Uterus (tissue), 3 donors: ENCODE measurements at regions not wholly inside any gene's neighbourhood (a gene's known extent, or its start where the extent isn't known, plus 50 kb on each side); places are given as distances from the start of the nearest gene placed in this dataset.

Experiments
- DNase-seq, 2 donors: peaks; one replicate each; pipeline ENCODE4 v3.0.0-alpha.2; 2019 to 2020
- H3K27ac ChIP-seq, 2 donors: fragments of 200-600 bp; sonication (generic); 1 replicate in 1 of 2; 2 replicates in 1 of 2; pipeline ENCODE4 v1.5.1; 2016 to 2018
- H3K27me3 ChIP-seq, 2 donors: fragments of 200-600 bp; sonication (generic); one replicate each; pipeline ENCODE4 v1.5.1; 2018 to 2019; ENCODE audit warnings: control low read depth in 1 of 2
- H3K36me3 ChIP-seq, 2 donors: fragments of 200-600 bp; sonication (generic); one replicate each; pipeline ENCODE4 v1.5.1; 2019; ENCODE audit warnings: control low read depth in 1 of 2
- H3K4me1 ChIP-seq, 2 donors: fragments of 200-600 bp; sonication (generic); one replicate each; pipeline ENCODE4 v1.5.1; 2018 to 2019; ENCODE audit warnings: control low read depth in 1 of 2
- H3K4me3 ChIP-seq, 2 donors: fragments of 200-600 bp; sonication (generic); 1 replicate in 1 of 2; 2 replicates in 1 of 2; pipeline ENCODE4 v1.5.1; 2018 to 2019; ENCODE audit warnings: mild to moderate bottlenecking in 1 of 2
- H3K9me3 ChIP-seq, 2 donors: fragments of 200-600 bp; sonication (generic); one replicate each; pipeline ENCODE4 v1.5.1; 2019; ENCODE audit warnings: control low read depth in 1 of 2
- CTCF ChIP-seq, 4 experiments: fragments of 200-600 bp in 2 of 4; fragments of 450-650 bp in 2 of 4; sonication (generic) in 2 of 4; IDR thresholded peaks; one replicate each; pipeline ENCODE4 v1.5.1; 2016 to 2019; ENCODE audit warnings: antibody characterized with exemption in 4 of 4, mild to moderate bottlenecking in 2 of 4, moderate library complexity in 1 of 4
- POLR2A ChIP-seq, 2 donors: fragments of 450-650 bp; IDR thresholded peaks; one replicate each; pipeline ENCODE4 v1.6.1; 2016; ENCODE audit warnings: antibody characterized with exemption in 2 of 2, mild to moderate bottlenecking in 1 of 2, moderate library complexity in 1 of 2
- intact Hi-C: fragments of 100-400 bp; cut with DNase I; formaldehyde crosslinking; loops from one replicate; pipeline ENCODE4 v1.15.1; 2023; ENCODE audit warnings: low total_unique reads
- donor health status: DM: yes; HTN: yes; CAD: no.

- H3K27me3 ChIP-seq, result no peaks in the 10 kb centered on the region
- H3K36me3 ChIP-seq, result no peaks in the 10 kb centered on the region
- no peaks in the 10 kb centered on the region for H3K4me1 ChIP-seq
- H3K4me3 ChIP-seq, result no peak overlapping the region
- no peaks in the 10 kb centered on the region for H3K9me3 ChIP-seq
- intact Hi-C loops, result no loop called here
- no peak for DNase-seq
- TF ChIP-seq POLR2A (IDR thresholded peaks at IDR 0.05) (no peak), CTCF (IDR thresholded peaks at IDR 0.05) (no peak)
- H3K27ac ChIP-seq, result no peak overlapping the region
Observed at GRCh38 chr7:80311313-80311712, 176.7 kb downstream of the GNAI1 start.

- H3K9me3 ChIP-seq, result no peaks in the 10 kb centered on the region
- no peaks in the 10 kb centered on the region for H3K27me3 ChIP-seq
- H3K4me1 ChIP-seq, result no peaks in the 10 kb centered on the region
- DNase-seq, result no peak
- intact Hi-C loops, result no loop called here
- TF ChIP-seq POLR2A (IDR thresholded peaks at IDR 0.05) (no peak), CTCF (IDR thresholded peaks at IDR 0.05) (no peak)
- no peak overlapping the region for H3K27ac ChIP-seq
- H3K36me3 ChIP-seq, result no peaks in the 10 kb centered on the region
- H3K4me3 ChIP-seq, result no peak overlapping the region
Observed at GRCh38 chr7:80309971-80310549, 175.4 kb downstream of the GNAI1 start.

GRCh38 chr7:80309377-80309776, 174.7 kb downstream of the GNAI1 start:
- Histone ChIP-seq H3K36me3 (no peaks in the 10 kb centered on the region), H3K4me3 (no peak overlapping the region), H3K4me1 (no peaks in the 10 kb centered on the region), H3K27ac (no peak overlapping the region), H3K27me3 (no peaks in the 10 kb centered on the region), H3K9me3 (no peaks in the 10 kb centered on the region)
- TF ChIP-seq CTCF (IDR thresholded peaks at IDR 0.05) (no peak), POLR2A (IDR thresholded peaks at IDR 0.05) (no peak)
- DNase-seq, result no peak
- intact Hi-C loops, result no loop called here

- no peaks in the 10 kb centered on the region for H3K4me1 ChIP-seq
- intact Hi-C loops, result no loop called here
- H3K27me3 ChIP-seq, result no peaks in the 10 kb centered on the region
- no peak overlapping the region for H3K4me3 ChIP-seq
- TF ChIP-seq POLR2A (IDR thresholded peaks at IDR 0.05) (no peak), CTCF (IDR thresholded peaks at IDR 0.05) (no peak)
- no peak for DNase-seq
- H3K27ac ChIP-seq, result no peak overlapping the region
- no peaks in the 10 kb centered on the region for H3K9me3 ChIP-seq
- no peaks in the 10 kb centered on the region for H3K36me3 ChIP-seq
Observed at GRCh38 chr7:80307227-80307856, 172.7 kb downstream of the GNAI1 start.

GRCh38 chr7:80303315-80303714, 168.7 kb downstream of the GNAI1 start:
- no peak for DNase-seq
- H3K36me3 ChIP-seq, result no peaks in the 10 kb centered on the region
- H3K4me3 ChIP-seq, result no peak overlapping the region
- intact Hi-C loops, result no loop called here
- no peaks in the 10 kb centered on the region for H3K4me1 ChIP-seq
- TF ChIP-seq POLR2A (IDR thresholded peaks at IDR 0.05), result no peak
- TF ChIP-seq CTCF (IDR thresholded peaks at IDR 0.05), result no peak
- H3K27me3 ChIP-seq, result no peaks in the 10 kb centered on the region
- H3K27ac ChIP-seq, result no peak overlapping the region
- no peaks in the 10 kb centered on the region for H3K9me3 ChIP-seq
